ENCODE measurements at regions not wholly inside any gene's neighbourhood (a gene's known extent, or its start where the extent isn't known, plus 50 kb on each side); places are given as distances from the start of the nearest gene placed in this dataset.

- DNase-seq (ENCODE audit: low spot score), result peak; percentile 4
Measured at GRCh38 chr4:125951261-125951887, 636.6 kb downstream of the FAT4 start.

DNA sequence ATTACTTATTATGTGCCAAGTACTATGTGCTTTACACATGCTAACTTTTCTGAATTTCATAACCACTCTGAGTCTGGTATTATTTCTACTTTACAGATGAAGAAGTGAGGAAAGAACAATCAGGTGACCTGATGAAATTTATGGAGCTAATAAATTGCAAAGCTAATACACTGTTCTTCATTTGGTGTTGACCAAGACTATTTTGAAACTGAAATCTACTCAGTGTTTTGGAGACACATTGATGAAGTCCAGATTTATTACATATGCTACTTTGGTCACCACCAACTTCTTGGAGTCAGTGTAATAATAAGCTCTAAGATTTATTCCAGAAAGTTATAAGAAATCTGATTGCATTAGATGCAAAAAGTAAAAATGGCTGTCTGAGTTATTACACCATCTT lies 637.9 kb downstream of the FAT4 start:
- DNase-seq (ENCODE audit: low spot score), result no peak

DNA sequence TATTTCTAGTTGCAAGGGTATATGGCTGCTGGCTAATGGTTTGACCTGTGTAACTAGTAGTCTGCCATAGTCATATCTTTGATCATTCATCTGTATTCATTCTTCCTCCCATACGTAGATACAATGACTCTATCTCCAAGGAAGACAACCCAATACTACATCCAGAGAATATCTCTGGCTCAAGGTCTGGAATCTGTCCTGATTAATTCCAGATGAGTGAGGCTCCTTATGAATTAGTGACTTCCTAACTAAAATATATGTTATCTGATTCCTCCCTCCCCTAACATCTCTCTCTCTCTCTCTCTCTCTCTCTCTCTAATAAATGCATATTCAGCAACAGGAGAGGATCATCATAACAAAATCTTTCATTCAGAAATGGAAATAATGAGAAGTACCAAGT lies 641.5 kb downstream of the FAT4 start:
- no peak for DNase-seq (ENCODE audit: low spot score)

DNA sequence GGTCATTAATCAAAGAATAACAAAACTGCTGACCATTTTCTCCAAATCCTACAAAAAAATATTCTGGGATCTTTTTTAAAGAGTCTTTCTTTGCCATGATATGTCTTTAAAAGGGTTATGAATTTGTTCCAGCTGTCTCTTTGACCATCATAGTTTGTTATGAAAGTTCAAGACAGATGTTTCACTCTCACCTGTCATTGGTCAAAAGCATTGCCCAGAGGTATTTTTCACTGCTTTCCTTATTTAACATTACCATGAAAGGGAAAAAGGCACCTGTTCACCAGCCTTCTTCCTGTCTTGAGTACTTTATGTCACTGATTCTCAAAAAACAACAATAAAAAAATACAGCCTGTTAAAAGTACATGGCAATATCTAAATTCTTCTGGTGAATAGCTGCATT lies 643.8 kb downstream of the FAT4 start:
- no peak for DNase-seq (ENCODE audit: low spot score)

GRCh38 chr4:125961626-125962025 lies 646.9 kb downstream of the FAT4 start:
- DNase-seq (ENCODE audit: low spot score), result no peak

DNA sequence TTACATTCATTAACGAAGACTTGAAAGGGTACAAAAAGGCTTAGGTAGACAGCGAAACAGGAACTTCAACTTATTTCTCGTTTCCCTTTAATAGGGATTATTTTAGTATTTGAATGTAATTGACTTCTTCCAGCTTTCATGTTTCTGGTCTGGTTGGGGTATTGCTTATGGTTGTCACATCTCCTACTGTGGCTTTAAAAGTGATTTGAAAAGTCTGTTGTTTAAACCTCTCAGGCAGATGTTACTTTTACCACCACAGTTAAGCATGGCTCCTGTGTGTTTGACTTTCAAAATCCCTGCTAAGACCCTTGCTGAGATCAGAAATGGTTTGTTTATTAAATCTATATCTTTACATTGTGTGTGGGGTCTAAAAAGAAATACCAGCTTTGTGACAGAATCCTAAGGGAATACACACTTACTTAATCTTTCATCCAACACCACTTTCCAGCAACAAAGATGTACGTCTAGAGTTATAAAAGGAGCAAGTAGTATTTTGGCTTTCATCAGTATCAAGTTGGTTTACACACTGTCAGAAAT lies 661.2 kb downstream of the FAT4 start:
- no peak for DNase-seq (ENCODE audit: low spot score)

DNA sequence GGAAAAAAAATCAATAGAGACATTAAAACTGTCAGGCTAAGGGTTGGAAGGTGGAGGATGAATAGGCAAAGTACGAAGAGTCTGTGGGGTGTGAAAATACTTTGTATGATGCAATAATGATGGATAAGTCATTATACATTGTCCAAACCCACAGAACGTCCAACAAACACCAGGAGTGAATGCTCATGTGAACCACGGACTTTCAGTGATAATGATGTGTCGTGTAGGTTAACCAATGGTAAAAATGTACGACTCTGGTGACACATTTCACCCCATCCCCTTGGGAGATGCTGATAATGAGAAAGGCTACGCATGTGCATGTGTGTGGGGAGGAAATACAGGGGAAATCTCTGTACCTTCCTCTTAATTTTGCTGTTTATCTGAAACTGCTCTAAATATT lies 665.2 kb downstream of the FAT4 start:
- DNase-seq (ENCODE audit: low spot score), result no peak

GRCh38 chr4:125983168-125983567 lies 668.4 kb downstream of the FAT4 start:
- DNase-seq (ENCODE audit: low spot score), result no peak

DNA sequence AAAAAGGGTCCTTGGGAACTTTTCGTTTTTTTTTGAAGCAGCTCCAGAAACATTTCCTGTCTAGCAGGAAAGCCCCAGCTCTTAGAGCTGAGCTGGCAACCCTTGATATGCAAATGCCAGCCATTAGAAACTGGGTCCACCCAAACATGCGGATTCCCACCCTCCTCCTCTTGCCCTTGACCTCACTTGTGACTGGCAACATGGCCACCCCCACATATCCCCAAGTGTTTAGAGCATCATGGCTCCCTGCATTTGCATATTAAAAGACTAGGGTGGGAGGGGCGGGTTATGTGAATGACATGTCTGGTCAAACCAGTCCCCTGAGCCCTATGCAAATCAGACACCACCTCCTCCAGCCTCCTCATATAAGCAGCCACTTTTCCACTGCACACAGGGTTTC lies 671.1 kb downstream of the FAT4 start:
- DNase-seq (ENCODE audit: low spot score), result no peak

DNA sequence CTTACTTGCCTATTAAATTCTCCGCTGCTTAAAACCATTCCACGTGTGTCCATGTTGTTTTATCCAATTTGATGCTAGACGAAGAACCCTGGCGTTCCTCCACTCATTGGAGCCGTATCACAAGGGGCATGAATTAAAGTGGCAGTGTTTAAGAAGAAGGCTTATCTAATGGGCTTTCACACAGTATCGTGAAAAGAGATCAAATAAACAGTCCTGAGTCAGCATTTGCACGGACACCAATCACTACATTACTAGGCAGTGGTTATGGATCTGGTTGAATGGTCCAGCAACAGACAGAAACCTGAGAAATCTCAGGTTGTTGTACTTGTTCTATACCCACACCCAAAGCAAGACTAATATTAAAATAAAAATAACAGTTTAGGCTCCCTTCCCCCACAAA lies 671.6 kb downstream of the FAT4 start:
- no peak for DNase-seq (ENCODE audit: low spot score)

DNA sequence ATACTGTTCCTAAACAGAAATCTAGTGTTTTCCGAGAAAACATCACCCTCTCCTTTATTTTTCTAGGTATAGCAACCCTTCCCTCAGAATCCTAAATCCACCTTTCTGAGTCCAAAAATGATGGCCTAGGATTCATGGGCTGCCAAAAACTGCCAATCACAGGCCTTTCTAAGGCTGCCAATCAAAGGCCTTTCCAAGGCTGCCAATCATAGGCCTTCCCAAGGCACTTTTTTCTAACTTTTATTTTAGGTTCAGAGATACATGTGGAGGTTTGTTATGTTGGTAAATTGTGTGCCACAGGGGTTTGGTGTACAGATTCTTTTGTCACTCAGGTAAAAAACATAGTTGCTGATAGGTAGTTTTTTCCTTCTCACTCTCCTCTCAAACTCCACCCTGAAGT lies 673.7 kb downstream of the FAT4 start:
- DNase-seq (ENCODE audit: low spot score), result no peak

- no peak for DNase-seq (ENCODE audit: low spot score)
Measured at GRCh38 chr4:125991398-125991797, 676.6 kb downstream of the FAT4 start.

DNA sequence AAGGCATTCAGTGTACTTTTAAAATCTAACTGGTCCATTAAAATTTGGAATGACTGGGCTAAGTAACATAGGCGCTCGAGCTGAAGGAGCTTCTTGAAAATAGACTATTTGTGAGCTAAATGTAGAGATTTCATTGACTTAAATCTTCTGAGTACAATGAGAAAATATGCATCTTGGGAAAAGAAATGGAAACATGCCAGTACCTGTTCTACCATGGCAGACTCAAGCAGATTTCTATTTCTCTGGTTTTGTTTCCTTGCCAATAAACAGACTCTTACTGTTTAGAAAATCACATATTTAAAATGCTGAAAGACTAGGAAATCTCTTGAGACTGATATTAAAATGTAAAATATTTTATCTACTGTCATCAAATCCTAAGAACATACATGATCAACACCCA lies 678.1 kb downstream of the FAT4 start:
- no peak for DNase-seq (ENCODE audit: low spot score)

DNA sequence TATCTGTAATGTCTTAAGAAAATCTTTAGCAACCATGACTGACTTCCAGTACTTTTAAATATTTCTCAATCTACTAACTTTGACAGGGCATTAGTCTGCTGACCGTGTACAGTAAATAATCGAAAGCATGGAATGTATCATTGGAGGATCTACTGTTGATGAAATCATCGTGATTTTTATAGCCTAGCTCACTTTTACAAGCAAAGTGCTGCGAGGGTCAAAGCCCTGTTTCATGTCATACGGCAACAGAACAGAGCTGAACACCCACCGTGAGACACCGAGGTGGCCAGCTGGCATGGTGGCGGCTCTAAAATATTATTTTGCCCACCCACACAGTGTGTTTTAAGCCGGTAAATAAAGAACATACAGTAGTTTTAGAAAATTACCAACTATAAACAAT lies 679.3 kb downstream of the FAT4 start:
- DNase-seq (ENCODE audit: low spot score), result no peak

DNA sequence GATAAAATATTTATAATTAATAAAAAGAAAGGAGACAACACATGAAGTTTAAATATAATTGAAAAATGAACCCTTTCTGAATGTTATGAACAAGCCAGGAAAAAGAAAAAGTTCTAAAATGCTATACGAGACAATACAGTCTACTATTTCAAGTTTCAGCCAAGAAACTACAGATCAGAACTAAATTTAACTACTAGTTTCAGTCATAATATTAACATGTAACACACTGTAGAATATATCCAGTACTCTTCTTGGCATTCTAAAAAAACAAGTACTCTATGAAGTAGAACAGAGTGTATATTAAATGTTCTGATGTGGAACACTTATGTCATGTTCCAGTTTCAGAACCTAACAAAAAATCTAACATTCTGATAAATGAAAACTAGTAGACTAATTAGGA lies 679.7 kb downstream of the FAT4 start:
- no peak for DNase-seq (ENCODE audit: low spot score)

GRCh38 chr4:126004941-126005340 lies 690.2 kb downstream of the FAT4 start:
- no peak for DNase-seq (ENCODE audit: low spot score)

DNA sequence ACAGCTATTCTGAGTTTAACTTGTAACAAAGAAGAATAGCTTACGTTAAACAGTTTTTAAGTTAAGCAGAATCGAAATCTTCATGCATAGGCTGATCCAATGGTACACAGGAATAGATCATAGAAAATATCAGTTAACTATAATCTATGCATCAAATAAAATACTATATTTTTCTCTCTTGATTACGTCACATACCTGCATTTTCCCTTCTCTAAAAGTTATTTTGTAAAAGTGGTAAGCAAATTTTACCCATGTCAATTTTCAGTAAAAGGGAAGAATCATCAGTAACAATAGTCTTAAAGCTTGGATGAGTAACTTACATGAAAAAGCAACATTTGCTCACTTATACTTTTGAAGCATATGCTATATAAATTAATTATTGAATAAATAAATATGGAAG lies 692.4 kb downstream of the FAT4 start:
- DNase-seq (ENCODE audit: low spot score), result no peak

GRCh38 chr4:126012691-126013290 lies 698.0 kb downstream of the FAT4 start:
- no peak for DNase-seq (ENCODE audit: low spot score)

DNA sequence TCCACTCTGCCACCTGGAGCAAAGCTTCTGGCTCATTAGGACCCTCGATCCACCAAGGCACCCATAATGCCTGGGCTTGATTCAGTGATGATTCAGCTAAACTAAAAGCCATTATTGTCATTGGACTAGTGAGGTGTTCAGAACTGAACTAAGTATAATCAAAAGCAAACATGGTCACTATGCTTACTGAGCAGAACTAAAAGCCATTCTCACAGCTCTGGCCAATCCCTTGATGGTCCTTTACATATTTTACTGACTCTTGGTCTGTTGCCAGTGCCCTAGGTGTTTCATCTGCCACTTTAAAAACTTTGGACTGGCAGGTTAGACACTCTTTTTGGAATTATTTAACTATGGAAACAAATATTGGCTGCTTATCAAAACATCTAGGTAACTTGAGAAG lies 703.5 kb downstream of the FAT4 start:
- DNase-seq (ENCODE audit: low spot score), result no peak

- DNase-seq (ENCODE audit: low spot score), result no peak
Measured at GRCh38 chr4:126023896-126024295, 709.1 kb downstream of the FAT4 start.

DNA sequence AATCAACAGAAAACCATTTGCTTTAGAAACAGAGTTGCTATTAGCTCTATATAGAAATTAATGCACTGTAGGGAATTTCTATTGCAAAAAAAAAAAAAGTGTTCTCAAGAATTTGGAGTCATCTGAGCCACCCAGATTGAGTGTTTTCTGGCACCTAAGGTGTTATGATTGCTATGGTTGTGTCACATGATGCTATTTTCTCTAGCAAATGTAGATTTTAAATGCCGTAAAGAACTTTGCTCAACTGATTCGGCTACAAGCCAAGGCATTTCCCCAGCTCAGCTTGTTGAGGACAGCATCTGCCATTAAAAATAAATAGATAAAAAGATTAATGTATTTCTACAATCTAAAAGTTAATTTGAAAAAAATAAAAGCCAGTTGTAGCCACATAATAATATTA lies 712.8 kb downstream of the FAT4 start:
- DNase-seq (ENCODE audit: low spot score), result no peak

GRCh38 chr4:126028876-126029275 lies 714.1 kb downstream of the FAT4 start:
- no peak for DNase-seq (ENCODE audit: low spot score)

- no peak for DNase-seq (ENCODE audit: low spot score)
Measured at GRCh38 chr4:126037231-126037630, 722.5 kb downstream of the FAT4 start.

- DNase-seq (ENCODE audit: low spot score), result no peak
Measured at GRCh38 chr4:126038502-126039144, 723.9 kb downstream of the FAT4 start.

Data from Ammon's horn (tissue), 1 donor.